ENCODE measurements at regions not wholly inside any gene's neighbourhood (a gene's known extent, or its start where the extent isn't known, plus 50 kb on each side); places are given as distances from the start of the nearest gene placed in this dataset.

- no peak for DNase-seq (ENCODE audit: low read depth in 2 of 2)
These were observed 200.6 kb upstream of the PGRMC2 start for GRCh38 chr4:128488055-128488705.

GRCh38 chr4:128484896-128485295, 197.3 kb upstream of the PGRMC2 start:
- DNase-seq (ENCODE audit: low read depth in 2 of 2), result no peak

- DNase-seq (ENCODE audit: low read depth in 2 of 2), result peak; percentile 37 to 67
These were observed 196.2 kb upstream of the PGRMC2 start for GRCh38 chr4:128483816-128484215.

GRCh38 chr4:128483041-128483440, 195.4 kb upstream of the PGRMC2 start:
- DNase-seq (ENCODE audit: low read depth in 2 of 2), result peak; percentile 33 to 35

- DNase-seq (ENCODE audit: low read depth in 2 of 2), result no peak
These were observed 194.3 kb upstream of the PGRMC2 start for GRCh38 chr4:128481752-128482480.

- DNase-seq (ENCODE audit: low read depth in 2 of 2), result no peak
These were observed 193.3 kb upstream of the PGRMC2 start for GRCh38 chr4:128480945-128481344.

- DNase-seq (ENCODE audit: low read depth in 2 of 2), result no peak
These were observed 189.9 kb upstream of the PGRMC2 start for GRCh38 chr4:128477540-128477939.

GRCh38 chr4:128475597-128475996, 188.0 kb upstream of the PGRMC2 start:
- no peak for DNase-seq (ENCODE audit: low read depth in 2 of 2)

- DNase-seq (ENCODE audit: low read depth in 2 of 2), result no peak
These were observed 184.0 kb upstream of the PGRMC2 start for GRCh38 chr4:128471576-128471975.

- no peak for DNase-seq (ENCODE audit: low read depth in 2 of 2)
These were observed 183.0 kb upstream of the PGRMC2 start for GRCh38 chr4:128470492-128471053.

- DNase-seq (ENCODE audit: low read depth in 2 of 2), result peak; percentile 84 to 85
These were observed 180.7 kb upstream of the PGRMC2 start for GRCh38 chr4:128468123-128468989.

- DNase-seq (ENCODE audit: low read depth in 2 of 2), result no peak
These were observed 177.9 kb upstream of the PGRMC2 start for GRCh38 chr4:128465523-128465922.

GRCh38 chr4:128463006-128463405, 175.4 kb upstream of the PGRMC2 start:
- no peak for DNase-seq (ENCODE audit: low read depth in 2 of 2)

GRCh38 chr4:128462103-128462783, 174.6 kb upstream of the PGRMC2 start:
- no peak for DNase-seq (ENCODE audit: low read depth in 2 of 2)

GRCh38 chr4:128461291-128462102, 173.9 kb upstream of the PGRMC2 start:
- DNase-seq (ENCODE audit: low read depth in 2 of 2), result peak; percentile 50 to 91

GRCh38 chr4:128459547-128459946, 171.9 kb upstream of the PGRMC2 start:
- DNase-seq (ENCODE audit: low read depth in 2 of 2), result no peak

- no peak for DNase-seq (ENCODE audit: low read depth in 2 of 2)
These were observed 171.2 kb upstream of the PGRMC2 start for GRCh38 chr4:128458816-128459215.

GRCh38 chr4:128457726-128458125, 170.1 kb upstream of the PGRMC2 start:
- no peak for DNase-seq (ENCODE audit: low read depth in 2 of 2)

- DNase-seq (ENCODE audit: low read depth in 2 of 2), result no peak
These were observed 168.6 kb upstream of the PGRMC2 start for GRCh38 chr4:128456171-128456570.

- no peak for DNase-seq (ENCODE audit: low read depth in 2 of 2)
These were observed 167.9 kb upstream of the PGRMC2 start for GRCh38 chr4:128455480-128455879.

Measured in dermis microvascular lymphatic vessel endothelial cell (primary cell).